HG03280 (cell line): ENCODE measurements at regions not wholly inside any gene's neighbourhood (a gene's known extent, or its start where the extent isn't known, plus 50 kb on each side); places are given as distances from the start of the nearest gene placed in this dataset.
"Not testable (repeated sequence)": the region's sequence is repeated elsewhere in the genome, so short reads cannot be mapped to it uniquely, and the experiment has no call there.

ENCODE experiments used
- ATAC-seq: cut with Tn5 transposase; IDR thresholded peaks from one replicate; pipeline ENCODE4 v1.9.1; 2021; ENCODE audit warnings: mild to moderate bottlenecking, moderate library complexity; ENCODE audit not compliant: unreplicated experiment

DNA sequence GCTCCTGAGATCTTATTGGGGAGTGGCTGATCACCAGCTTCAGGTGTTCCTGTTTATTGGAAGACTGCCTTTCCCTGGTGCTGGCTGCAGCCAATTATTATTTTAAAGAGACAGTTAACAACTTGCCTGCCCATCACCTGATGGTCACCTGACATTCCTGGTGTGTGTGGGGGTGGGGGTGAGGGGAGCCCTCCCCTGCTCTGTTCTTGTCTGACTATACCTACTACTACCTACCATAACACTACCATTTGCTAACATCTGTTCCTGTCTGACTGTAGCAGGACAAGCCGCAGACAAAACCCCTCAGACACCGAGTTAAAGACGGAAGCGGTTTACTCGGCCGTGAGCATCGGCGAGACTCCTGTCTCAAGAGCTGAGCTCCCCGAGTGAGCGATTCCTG is 54.9 kb upstream of the NBPF3 start:
- ATAC-seq, result no peak

DNA sequence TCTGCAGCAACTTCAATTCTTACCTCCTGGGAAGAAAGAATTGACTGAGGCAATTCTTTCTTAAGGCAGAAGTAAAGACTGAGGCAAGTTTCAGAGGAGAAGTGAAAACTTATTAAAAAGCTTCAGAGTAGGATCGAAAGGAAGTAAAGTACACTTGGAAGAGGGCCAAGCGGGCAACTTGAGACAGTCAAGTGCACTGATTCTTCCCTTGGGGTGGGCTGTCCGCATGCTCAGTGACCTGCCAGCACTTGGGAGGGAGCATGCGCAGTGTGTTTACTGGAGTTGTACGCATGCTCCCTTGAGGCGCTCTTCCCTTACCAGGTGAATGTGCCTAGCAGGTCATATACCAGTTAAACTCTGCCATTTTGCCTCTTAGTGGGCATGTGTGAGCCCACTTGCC is 55.3 kb upstream of the NBPF3 start:
- ATAC-seq, result no peak

DNA sequence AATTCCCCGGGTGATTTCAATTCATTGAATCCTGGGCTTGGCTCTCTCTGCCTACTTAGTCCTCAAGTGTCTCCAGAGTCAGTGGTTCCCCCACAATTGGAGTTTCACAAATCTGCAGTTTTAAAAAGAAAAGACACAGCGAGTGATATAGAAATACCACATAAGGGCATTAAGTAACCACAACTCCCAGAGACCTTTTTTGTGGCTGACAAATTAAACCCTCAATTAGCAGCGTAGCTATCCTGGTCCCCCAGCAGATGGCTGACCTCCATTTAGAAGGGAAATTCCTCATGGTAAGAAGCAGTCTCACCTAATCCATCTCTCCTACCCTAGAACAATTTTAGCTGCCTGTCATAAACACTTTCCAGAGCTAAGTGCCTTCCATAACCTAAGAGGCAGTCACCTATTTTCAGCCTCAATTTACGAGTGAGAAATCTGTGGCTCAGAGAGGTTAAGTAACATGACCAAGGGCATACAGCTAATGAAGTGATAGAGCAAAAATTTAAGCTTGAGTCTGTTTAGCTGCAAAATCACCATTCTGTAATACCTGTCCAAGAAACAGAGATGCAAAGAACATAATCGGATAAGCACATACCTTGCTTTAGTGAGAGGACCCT is 56.0 kb upstream of the NBPF3 start:
- ATAC-seq, result no peak

DNA sequence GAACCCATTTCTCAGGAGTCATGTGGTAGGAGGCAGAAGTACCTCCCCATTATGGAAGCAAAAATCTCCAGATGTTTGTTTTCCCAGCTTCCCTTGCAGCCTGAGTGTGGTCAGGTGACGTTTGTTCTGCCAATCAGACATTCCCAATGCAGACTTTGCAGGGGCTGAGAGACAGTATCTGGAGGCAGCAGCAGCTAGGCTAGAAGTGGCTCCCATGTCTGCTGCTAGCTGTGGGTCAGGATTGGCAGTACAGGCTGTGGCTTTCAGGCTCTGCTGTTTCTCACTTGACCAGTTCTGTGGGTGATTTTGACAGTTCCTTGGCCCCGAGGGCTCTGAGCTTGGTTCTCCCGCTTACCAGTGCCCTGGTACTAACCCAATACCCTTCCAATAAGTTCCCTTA is 58.6 kb upstream of the NBPF3 start:
- ATAC-seq, result no peak

DNA sequence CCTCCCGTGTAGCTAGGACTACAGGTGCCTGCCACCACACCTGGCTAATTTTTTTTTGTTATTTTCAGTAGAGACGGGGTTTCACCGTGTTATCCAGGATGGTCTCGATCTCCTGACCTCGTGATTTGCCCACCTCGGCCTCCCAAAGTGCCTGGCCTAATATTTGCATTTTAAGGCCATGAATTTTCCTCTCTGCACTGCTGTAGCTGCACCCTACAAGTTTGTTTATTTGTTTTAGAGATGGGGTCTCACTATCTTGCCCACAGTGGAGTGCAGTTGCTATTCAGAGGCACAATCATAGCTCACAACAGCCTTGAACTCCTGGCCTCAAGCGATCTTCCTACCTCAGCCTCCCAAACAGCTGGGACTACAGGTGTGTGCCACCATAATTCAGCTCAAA is 59.8 kb upstream of the NBPF3 start:
- ATAC-seq, result not testable (repeated sequence)

DNA sequence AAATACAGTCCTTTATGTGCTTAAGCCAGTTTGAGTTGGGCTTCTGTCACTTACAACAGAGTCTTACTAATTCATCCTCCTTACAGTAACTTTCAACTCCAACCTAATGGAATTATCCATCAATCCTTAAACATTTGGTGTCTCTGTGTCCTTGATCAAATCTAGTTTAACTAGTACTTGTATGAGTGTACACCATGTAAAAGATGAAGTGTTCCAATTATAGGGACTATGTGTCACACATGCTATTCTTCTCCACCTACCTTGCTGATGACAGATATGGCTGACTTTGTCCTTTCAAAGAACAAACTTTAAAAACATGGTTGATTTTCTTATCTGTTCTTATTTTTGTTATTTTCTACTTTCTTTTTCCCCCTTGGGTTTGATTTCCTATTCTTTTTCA is 60.4 kb upstream of the NBPF3 start:
- ATAC-seq, result no peak

DNA sequence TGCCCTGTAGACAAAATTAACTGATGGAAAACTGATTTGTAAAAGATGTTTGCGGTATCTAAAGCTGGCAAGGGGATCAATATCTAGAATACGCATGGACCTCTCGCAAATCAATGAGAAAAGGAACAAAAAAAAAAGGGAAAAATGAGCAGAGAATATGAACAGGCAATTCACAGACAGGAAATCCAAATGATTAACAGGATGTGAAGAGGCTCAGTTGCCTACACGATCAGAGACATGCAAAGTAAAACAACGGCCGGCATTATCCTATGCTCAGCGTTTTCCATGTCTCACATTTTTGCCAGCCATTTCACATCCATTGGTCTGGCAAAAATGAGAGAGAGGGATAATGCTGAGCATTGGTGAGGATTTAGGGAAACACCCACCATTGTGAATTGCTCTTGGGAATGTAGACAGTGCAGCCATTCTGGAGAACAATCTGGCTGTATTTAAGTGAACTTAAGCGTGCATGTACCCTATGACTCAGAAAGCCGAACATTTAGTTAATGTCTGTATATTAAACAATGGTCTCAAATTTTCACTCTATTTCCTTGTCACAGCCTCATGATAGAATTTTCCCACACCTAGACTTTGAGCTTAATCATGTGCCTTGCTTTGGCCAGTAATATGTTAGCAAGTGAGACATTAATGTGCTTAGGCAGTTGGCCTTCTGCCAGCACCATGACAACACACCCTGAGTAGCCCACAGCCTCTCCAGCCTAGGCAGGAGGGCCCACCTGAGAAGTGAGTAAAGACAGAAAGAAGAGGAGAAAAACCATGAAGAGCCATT is 61.0 kb upstream of the NBPF3 start:
- no peak for ATAC-seq

DNA sequence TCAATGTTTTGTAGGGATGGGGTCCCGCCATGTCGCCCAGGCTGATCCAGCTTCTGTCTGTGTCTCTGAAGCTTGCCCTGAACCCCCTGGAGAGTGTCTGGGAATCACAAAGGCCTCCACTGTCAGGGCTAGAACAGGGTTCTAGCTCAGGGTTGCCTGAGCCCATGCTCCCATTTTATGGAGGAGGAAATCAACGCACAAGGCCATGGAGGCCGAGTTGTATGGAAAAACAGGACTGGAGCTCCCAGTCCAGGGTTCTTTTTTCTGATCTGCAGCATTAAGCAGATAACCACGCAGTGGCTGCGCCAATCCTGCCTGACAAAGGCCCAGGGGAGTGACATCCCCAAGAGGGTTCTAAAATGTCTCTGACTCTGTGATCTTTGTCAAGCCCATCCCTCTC is 67.6 kb upstream of the NBPF3 start:
- no peak for ATAC-seq

DNA sequence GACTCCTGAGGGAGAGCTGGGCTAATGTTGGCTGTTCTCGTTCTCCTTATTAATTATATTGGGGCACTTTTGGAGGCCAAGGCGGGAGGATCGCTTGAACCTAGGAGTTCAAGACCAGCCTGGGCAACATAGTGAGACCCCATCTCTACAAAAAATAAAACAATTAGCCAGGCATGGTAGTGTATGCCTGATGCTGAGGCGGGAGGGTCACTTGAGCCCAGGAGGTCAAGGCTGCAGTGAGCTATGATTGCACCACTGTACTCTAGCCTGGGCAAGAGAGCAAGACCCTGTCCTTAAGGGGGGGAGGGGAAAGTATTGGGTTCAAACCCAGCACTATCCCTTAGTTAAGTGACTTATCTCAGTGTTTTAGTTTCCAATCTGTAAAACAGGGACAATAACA is 70.0 kb upstream of the NBPF3 start:
- no peak for ATAC-seq

DNA sequence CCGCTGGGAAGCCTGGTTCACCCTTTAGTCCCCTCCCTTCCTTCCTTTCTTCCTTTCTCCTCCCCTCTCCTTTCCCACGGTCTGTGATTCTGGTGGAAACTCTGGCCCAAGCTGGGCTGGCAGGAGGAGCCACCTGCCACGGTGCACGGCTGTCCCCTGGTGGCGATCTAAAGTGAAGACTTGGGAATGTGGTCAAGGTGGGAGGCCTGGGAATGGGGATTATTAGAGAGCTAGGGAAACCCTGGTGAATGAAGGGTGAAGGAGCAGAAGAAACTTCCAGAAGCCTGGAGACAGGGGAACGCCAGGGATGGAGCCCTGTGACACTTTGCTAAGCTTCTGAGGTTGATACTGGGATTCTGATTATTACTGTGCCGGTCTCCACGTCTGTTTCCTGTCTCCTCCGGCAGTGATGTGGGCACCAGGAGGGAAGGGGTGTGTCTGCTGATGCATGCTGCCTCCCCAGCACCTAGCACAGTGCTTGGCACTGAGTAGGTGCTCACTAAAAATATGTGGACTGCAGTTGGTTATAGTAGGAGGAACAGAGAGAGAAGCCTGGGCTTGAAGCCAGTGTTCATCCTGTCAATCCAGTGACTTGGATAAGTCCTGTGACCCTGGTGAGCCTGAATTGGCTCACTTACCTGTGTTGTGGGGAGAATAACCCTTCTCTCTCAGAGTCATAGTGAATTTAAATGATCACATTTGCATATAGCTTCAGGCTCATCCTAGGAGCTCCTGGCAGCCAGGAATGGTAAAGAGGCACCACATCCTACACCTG is 71.2 kb upstream of the NBPF3 start:
- no peak for ATAC-seq

DNA sequence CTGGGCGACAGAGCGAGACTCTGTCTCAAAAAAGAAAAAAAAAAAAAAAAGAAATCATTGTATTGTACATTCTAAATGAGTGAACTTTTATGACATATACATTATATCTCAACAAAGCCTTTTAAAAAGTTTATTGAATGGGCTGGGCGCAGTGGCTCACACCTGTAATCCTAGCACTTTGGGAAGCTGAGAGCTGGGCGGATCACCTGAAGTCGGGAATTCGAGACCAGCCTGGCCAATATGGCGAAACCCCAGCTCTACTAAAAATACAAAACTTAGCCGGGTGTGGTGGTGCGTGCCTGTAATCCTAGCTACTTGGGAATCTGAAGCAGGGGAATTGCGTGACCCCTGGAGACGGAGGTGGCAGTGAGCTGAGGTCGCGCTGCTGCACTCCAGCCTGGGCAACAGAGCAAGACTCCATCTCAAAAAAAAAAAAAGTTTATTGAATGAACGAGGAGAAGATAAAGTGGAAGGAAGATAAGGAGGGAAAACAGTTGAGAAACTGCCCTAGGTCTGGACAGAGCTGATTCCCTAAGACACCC is 71.9 kb upstream of the NBPF3 start:
- not testable (repeated sequence) for ATAC-seq

DNA sequence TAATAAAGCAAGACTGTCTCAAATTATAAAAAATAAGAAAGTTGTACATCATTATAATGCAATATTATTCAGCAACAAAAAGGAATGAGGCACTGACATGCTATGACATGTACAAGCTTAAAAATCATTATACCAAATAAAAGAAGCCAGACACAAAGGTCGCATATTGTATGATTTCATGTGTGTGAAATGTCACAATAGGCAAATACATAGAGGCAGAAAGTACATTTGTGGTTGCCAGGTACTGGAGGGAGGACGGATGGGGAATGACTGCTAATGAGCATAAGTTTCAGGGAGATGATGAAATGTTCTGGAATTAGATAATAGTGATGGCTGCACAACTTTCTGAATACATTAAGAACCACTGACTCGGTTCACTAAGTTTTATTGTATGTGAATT is 73.6 kb upstream of the NBPF3 start:
- ATAC-seq, result no peak

DNA sequence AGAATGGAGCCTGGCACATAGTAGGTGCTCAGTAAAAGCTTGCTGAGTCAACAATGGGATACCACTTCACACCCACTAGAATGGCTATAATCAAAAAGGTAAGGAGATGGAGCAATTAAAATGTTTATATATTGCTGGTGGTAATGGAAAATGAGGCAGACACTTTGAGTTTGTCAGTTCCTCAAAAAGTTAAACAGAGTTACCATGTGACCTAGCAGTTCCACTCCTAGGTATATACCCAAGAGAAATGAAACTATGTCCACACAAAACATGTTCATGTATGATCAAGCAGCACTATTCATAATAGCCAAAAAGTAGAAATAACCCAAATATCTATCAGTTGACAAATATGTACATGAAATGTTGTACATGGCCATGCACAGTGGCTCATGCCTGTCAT is 74.8 kb upstream of the ECE1 start:
- ATAC-seq, result no peak

DNA sequence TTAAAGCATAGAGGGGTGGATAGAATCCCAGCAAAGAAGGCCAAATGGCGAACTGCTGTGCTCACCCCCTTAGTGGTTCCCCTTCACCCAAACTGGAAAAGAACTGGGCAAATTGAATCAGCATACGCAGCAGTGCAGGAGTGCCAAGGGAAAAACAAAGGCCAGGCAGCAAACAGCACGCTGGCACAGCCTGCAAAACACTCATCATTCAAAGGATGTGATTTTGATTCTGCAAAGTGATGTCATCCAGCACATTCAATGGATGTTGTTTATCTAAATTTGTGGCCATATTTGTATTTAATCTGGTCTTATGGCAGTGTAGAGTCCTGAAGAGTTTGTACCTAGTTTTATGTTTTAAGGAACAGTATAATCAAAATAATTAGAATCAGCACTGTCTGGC is 71.8 kb upstream of the ECE1 start:
- ATAC-seq, result no peak

DNA sequence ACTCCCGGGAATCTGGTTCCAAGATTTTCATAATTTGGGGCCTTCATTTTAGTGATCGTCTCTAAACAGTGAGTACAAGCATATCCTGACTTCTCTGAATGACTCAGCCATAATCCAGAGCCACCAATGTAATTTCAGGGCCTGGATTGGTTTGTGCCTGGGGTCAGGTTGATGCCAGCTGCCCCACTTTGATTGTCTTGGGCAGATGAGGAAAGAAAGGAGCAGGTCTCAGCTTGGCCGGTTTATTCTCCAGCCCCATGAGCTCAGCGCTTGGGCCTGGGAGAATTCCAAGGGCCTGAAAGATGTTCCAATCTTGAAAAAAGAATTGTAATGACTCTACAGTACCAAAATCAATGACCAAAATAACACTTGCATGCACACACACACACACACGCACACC is 71.2 kb upstream of the ECE1 start:
- ATAC-seq, result no peak

DNA sequence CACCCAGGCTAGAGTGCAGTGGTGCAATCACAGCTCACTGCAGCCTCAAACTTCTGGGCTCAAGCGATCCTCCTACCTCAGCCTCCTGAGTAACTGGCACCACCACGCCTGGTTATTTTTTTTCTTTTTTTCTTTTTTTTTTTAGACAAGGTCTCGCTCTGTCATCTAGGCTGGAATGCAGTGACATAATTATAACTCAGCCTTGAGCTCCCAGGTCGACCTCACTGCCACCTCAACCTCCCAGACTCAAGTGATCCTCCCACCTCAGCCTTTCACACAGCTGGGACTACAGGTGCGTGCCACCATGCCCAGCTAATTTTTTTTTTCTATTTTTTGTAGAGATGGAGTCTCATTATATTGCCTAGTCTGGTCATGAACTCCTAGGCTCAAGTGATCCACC is 66.9 kb upstream of the ECE1 start:
- ATAC-seq, result no peak

DNA sequence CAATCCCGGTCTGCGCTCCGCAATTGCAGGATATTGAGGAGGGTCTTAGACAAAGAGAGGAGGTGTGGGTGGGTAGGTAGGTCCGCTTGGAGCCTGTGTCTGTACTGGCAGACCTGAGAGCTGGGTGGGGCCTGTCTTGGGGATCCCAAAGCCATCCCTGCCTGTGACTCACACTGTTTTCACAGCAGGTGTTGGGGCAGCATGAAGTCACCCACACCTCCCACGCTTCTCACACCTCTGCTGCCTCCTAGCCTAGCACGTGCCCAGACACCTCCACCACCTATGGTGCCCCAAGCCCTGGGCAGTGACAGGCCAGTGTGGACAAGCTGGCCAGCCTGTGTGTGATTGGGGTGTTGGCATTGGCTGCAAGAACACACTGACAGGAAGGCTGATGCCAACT is 65.7 kb upstream of the ECE1 start:
- no peak for ATAC-seq

DNA sequence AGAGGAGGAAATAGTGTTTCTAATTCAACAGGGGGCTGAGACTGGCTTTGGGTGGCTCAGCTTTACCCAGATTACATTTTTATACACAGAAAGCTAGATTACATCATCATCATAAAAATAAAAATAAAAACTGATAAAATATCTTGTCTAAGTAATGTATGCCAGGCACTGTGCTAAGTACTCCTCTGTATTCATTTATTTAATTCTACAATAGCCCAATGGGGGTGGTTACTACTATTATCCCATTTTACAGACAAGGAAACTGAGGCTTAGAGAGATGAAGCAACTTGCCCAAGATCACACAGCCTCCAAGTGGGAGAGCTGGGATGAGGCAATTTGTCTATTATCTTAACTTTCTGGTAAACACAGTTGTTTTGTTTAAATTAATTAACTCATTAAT is 62.3 kb upstream of the ECE1 start:
- no peak for ATAC-seq

DNA sequence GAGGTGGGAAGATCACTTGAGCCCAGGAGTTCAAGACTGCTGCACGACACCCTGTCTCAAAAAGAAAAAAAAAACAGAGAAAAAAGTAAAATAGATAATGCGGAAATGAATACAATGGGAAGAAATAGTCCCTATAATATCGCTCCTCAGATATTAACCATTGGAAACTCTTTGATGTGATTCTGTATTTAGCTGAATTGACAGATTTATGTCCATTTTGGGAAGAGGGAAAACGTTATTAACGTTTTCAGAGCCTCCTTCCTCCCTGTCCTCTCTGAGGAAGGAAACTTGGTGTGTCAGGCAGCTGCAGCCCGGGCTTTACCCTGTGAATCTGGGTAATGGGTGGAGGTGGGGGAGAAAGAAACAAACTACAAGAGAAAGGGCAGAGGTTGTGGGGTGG is 61.6 kb upstream of the ECE1 start:
- ATAC-seq, result no peak

DNA sequence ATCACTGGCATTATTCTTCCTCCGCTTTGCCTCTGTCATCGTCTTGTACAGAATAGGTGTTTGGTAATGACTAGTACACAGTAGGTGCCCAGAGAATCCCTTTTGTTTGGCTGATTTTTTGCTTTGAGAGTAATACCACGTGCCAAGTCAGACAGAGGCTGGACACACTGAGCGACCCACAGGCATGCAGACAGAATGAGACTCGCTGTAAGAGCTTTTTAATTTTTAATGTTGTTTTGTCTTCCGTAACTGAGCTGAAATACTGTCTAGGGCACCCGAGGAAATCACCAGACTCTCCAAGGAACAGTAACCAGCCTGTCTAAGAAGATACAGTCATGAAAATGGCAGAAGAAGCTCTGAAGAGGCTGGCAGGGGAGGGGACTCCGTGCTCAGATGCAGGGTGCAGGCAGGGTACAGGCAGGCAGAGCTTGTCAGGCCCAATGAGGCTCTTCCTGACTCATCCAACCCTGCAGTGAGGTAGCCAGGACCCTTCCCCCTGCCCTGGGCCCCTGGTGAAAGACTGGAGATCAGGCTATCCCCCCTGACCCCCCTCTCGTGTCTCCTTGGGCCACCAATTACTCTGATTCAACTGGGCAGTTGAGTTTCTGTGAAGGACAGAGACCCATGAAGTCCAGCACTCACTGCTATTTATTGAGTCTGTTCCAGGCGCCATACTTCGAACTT is 60.1 kb upstream of the ECE1 start:
- ATAC-seq, result no peak

DNA sequence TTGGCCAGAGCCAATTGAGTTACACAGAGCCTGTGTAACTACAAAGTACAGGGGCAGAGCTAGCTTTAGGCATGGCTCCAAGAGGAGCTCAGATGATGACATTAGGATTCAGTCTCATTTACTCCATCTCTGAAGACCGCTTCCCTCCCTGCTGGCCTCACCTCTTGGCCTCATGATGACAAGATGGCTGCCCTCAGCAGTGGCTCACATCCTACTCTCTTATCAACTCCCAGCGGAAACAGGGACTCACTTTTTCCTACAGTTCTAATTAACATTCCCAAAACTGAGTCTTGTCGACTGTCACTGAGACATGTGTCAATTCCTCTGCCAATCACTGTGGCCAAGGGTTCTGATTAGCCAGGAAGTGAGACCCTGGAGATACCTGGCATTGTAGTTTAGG is 59.4 kb upstream of the ECE1 start:
- ATAC-seq, result no peak
